GM12891 (cell line): ENCODE measurements at regions not wholly inside any gene's neighbourhood (a gene's known extent, or its start where the extent isn't known, plus 50 kb on each side); places are given as distances from the start of the nearest gene placed in this dataset.
"Not testable (repeated sequence)": the region's sequence is repeated elsewhere in the genome, so short reads cannot be mapped to it uniquely, and the experiment has no call there.

Source experiments
- POLR2AphosphoS5 ChIP-seq: IDR thresholded peaks from 2 replicates; pipeline ENCODE4 v1.6.1; 2011; ENCODE audit warnings: low read depth, low read length, control low read depth
- TAF1 ChIP-seq: IDR thresholded peaks from 2 replicates; pipeline ENCODE4 v1.6.1; 2011; ENCODE audit warnings: low read depth, low read length, control low read depth

GRCh38 chr6:85838351-85839119 is 195.8 kb upstream of the SYNCRIP start:
- not testable (repeated sequence) for TF ChIP-seq TAF1, POLR2AphosphoS5
